Thoracic aorta (tissue), 2 donors: ENCODE measurements at regions not wholly inside any gene's neighbourhood (a gene's known extent, or its start where the extent isn't known, plus 50 kb on each side); places are given as distances from the start of the nearest gene placed in this dataset.

Experiments
- ATAC-seq: fragments of 150-250 bp; one replicate; pipeline ENCODE4 v1.8.0; 2017; ENCODE audit warnings: low read depth; ENCODE audit not compliant: insufficient number of reproducible peaks, low FRiP score
- DNase-seq: peaks from one replicate; pipeline ENCODE4 v3.0.0-alpha.2; 2020; ENCODE audit warnings: low spot score
- H3K27ac ChIP-seq, 2 donors: fragments of 200-600 bp; sonication (generic); 1 replicate in 1 of 2; 2 replicates in 1 of 2; pipeline ENCODE4 v1.5.1; 2016; ENCODE audit warnings: mild to moderate bottlenecking in 2 of 2, moderate library complexity in 2 of 2
- H3K27me3 ChIP-seq: fragments of 200-600 bp; sonication (generic); replicated peaks from 2 replicates; pipeline ENCODE4 v1.6.0; 2016; ENCODE audit warnings: mild to moderate bottlenecking; ENCODE audit not compliant: insufficient read depth
- H3K36me3 ChIP-seq: fragments of 200-600 bp; sonication (generic); one replicate; pipeline ENCODE4 v1.5.1; 2016
- H3K4me1 ChIP-seq, 2 donors: fragments of 200-600 bp; sonication (generic); 1 replicate in 1 of 2; 2 replicates in 1 of 2; pipeline versions ENCODE4 v1.5.1 to v1.6.0; 2016; ENCODE audit warnings: low read depth in 2 of 2, mild to moderate bottlenecking in 1 of 2; ENCODE audit not compliant: control insufficient read depth in 1 of 2
- H3K4me3 ChIP-seq: fragments of 200-600 bp; sonication (generic); 2 replicates; pipeline ENCODE4 v1.5.1; 2016; ENCODE audit warnings: mild to moderate bottlenecking
- H3K9me3 ChIP-seq: fragments of 200-600 bp; sonication (generic); 2 replicates; pipeline ENCODE4 v1.5.1; 2016
- CTCF ChIP-seq: fragments of 200-600 bp; sonication (generic); IDR thresholded peaks from one replicate; pipeline ENCODE4 v1.5.1; 2019; ENCODE audit warnings: antibody characterized with exemption

DNA sequence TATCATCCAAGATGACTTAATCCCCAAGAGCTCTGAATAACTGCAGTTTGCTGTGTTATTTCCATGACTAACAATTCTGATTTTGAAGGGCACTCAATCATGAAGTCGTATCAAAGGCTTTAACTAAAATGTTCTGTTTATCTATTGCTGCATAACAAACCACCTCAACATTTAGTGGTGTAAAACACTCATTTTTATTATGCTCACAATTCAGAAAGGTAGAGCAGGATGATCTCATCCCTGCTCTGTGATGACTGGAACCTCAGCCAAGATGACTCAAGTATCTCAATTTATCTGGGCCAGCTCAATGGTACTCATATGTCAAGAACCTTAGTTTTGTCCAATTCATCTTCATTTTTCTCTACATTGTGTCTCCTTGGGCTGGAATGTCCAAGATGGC lies 451.1 kb downstream of the PPARGC1A start:
- TF ChIP-seq CTCF = no peak
- no peak for ATAC-seq

GRCh38 chr4:23429497-23429896 lies 460.4 kb downstream of the PPARGC1A start:
- no peak for DNase-seq
- H3K27me3 ChIP-seq = no peaks in the 10 kb centered on the region
- ATAC-seq = no peak
- H3K27ac ChIP-seq = no peak overlapping the region
- no peaks in the 10 kb centered on the region for H3K4me1 ChIP-seq
- no peak for TF ChIP-seq CTCF
- H3K9me3 ChIP-seq = no peaks in the 10 kb centered on the region
- no peak overlapping the region for H3K4me3 ChIP-seq
- no peaks in the 10 kb centered on the region for H3K36me3 ChIP-seq

More for the DNA sequence above, 451.1 kb downstream of the PPARGC1A start:
- DNase-seq = no peak
- H3K4me1 ChIP-seq = no peaks in the 10 kb centered on the region
- H3K27me3 ChIP-seq = no peaks in the 10 kb centered on the region
- no peak overlapping the region for H3K4me3 ChIP-seq
- no peak overlapping the region for H3K27ac ChIP-seq
- no peaks in the 10 kb centered on the region for H3K9me3 ChIP-seq
- no peaks in the 10 kb centered on the region for H3K36me3 ChIP-seq

DNA sequence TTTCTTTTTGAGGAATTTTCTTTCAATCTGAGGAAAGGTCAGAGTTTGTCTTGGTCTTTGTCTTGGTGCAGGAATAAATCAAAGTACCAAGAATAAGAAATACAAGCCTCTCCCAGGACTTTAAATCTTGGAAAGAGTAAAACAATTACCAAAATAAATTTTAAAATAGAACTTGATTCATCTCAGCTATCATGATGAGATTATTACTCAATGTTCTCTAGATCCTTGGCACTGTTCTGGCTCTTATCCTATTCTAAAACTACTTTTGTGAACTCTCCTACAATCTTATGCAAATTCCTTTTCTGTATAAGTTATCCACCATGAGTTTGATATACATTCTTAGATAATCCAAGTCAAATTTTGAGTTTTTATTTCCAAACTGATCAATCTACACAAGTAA lies 464.3 kb downstream of the PPARGC1A start:
- ATAC-seq = no peak
- no peaks in the 10 kb centered on the region for H3K36me3 ChIP-seq
- DNase-seq = no peak
- no peaks in the 10 kb centered on the region for H3K9me3 ChIP-seq
- TF ChIP-seq CTCF = no peak
- H3K4me3 ChIP-seq = no peak overlapping the region
- no peaks in the 10 kb centered on the region for H3K4me1 ChIP-seq
- no peak overlapping the region for H3K27ac ChIP-seq
- H3K27me3 ChIP-seq = no peaks in the 10 kb centered on the region

GRCh38 chr4:23423540-23423939 lies 466.3 kb downstream of the PPARGC1A start:
- Histone ChIP-seq H3K4me3 (no peak overlapping the region), H3K27ac (no peak overlapping the region), H3K4me1 (no peaks in the 10 kb centered on the region), H3K9me3 (no peaks in the 10 kb centered on the region), H3K36me3 (no peaks in the 10 kb centered on the region), H3K27me3 (no peaks in the 10 kb centered on the region)
- TF ChIP-seq CTCF = no peak
- no peak for DNase-seq
- ATAC-seq = no peak

GRCh38 chr4:23422878-23423277 lies 467.0 kb downstream of the PPARGC1A start:
- no peak for TF ChIP-seq CTCF
- no peaks in the 10 kb centered on the region for H3K4me1 ChIP-seq
- no peak overlapping the region for H3K4me3 ChIP-seq
- ATAC-seq = no peak
- DNase-seq = no peak
- H3K27me3 ChIP-seq = no peaks in the 10 kb centered on the region
- no peaks in the 10 kb centered on the region for H3K36me3 ChIP-seq
- no peak overlapping the region for H3K27ac ChIP-seq
- H3K9me3 ChIP-seq = no peaks in the 10 kb centered on the region
